M059J (cell line): ENCODE measurements at regions not wholly inside any gene's neighbourhood (a gene's known extent, or its start where the extent isn't known, plus 50 kb on each side); places are given as distances from the start of the nearest gene placed in this dataset.
A peak's percentile ranks its signal among the peaks of the same experiment; 100 is the strongest.

Experiments
- DNase-seq: peaks from one replicate; pipeline ENCODE4 v3.0.0-alpha.2; 2012; ENCODE audit warnings: low read depth

- DNase-seq: peak; percentile 76
Observed at GRCh38 chr12:114746297-114747011, 62.5 kb upstream of the TBX3 start.

GRCh38 chr12:114744691-114745090, 60.7 kb upstream of the TBX3 start:
- DNase-seq: peak; percentile 71

GRCh38 chr12:114744285-114744684, 60.3 kb upstream of the TBX3 start:
- DNase-seq: no peak

GRCh38 chr12:114743799-114744198, 59.8 kb upstream of the TBX3 start:
- no peak for DNase-seq

GRCh38 chr12:114743289-114743688, 59.3 kb upstream of the TBX3 start:
- DNase-seq: no peak

- DNase-seq: no peak
Observed at GRCh38 chr12:114742363-114742762, 58.4 kb upstream of the TBX3 start.

GRCh38 chr12:114741940-114742339, 58.0 kb upstream of the TBX3 start:
- peak; percentile 75 for DNase-seq

GRCh38 chr12:114740448-114740847, 56.5 kb upstream of the TBX3 start:
- DNase-seq: no peak

GRCh38 chr12:114738460-114739184, 54.6 kb upstream of the TBX3 start:
- peak; percentile 61 for DNase-seq

- DNase-seq: no peak
Observed at GRCh38 chr12:114735680-114736374, 51.9 kb upstream of the TBX3 start.

- DNase-seq: no peak
Observed at GRCh38 chr12:114735011-114735410, 51.0 kb upstream of the TBX3 start.

GRCh38 chr12:114733919-114734318, 49.9 kb upstream of the TBX3 start:
- no peak for DNase-seq
